Heart left ventricle (tissue), 16 donors: ENCODE measurements at regions not wholly inside any gene's neighbourhood (a gene's known extent, or its start where the extent isn't known, plus 50 kb on each side); places are given as distances from the start of the nearest gene placed in this dataset.

Experiments used
- ATAC-seq, 4 donors: fragments of 200-7000 bp; cut with Tn5 transposase; one replicate each; pipeline ENCODE4 v1.9.1; 2020 to 2022; ENCODE audit warnings: moderate library complexity in 4 of 4, mild to moderate bottlenecking in 3 of 4, moderate number of reproducible peaks in 1 of 4
- DNase-seq, 5 donors: peaks; one replicate each; pipeline ENCODE4 v3.0.0-alpha.2; 2020
- H3K27ac ChIP-seq, 12 donors: fragments of 200-600 bp; sonication (generic) in 4 of 12; one replicate each; pipeline versions ENCODE4 v1.5.0 to v1.8.0; 2016 to 2022; ENCODE audit warnings: mild to moderate bottlenecking in 2 of 12
- H3K27me3 ChIP-seq, 9 donors: fragments of 200-600 bp; sonication (generic) in 2 of 9; one replicate each; pipeline versions ENCODE4 v1.5.1 to v1.8.0; 2016 to 2022; ENCODE audit warnings: mild to moderate bottlenecking in 3 of 9
- H3K36me3 ChIP-seq, 9 donors: fragments of 200-600 bp; sonication (generic) in 2 of 9; one replicate each; pipeline versions ENCODE4 v1.5.0 to v1.8.0; 2018 to 2022; ENCODE audit warnings: mild to moderate bottlenecking in 2 of 9
- H3K4me1 ChIP-seq, 12 donors: fragments of 200-600 bp; sonication (generic) in 4 of 12; one replicate each; pipeline versions ENCODE4 v1.5.0 to v1.8.0; 2016 to 2022; ENCODE audit warnings: mild to moderate bottlenecking in 3 of 12
- H3K4me3 ChIP-seq, 12 donors: fragments of 200-600 bp; sonication (generic) in 4 of 12; one replicate each; pipeline versions ENCODE4 v1.5.0 to v1.8.0; 2017 to 2022; ENCODE audit warnings: mild to moderate bottlenecking in 9 of 12, moderate library complexity in 4 of 12
- H3K9me3 ChIP-seq, 12 donors: fragments of 200-600 bp; sonication (generic) in 4 of 12; one replicate each; pipeline versions ENCODE4 v1.5.0 to v1.8.0; 2016 to 2022; ENCODE audit warnings: mild to moderate bottlenecking in 1 of 12
- CTCF ChIP-seq, 12 donors: fragments of 200-600 bp; sonication (generic) in 4 of 12; IDR thresholded peaks; one replicate each; pipeline versions ENCODE4 v1.5.0 to v1.8.0; 2018 to 2022; ENCODE audit warnings: antibody characterized with exemption in 12 of 12, mild to moderate bottlenecking in 5 of 12
- POLR2A ChIP-seq, 2 donors: fragments of 450-650 bp; IDR thresholded peaks; one replicate each; pipeline ENCODE4 v1.6.1; 2017; ENCODE audit warnings: antibody characterized with exemption in 2 of 2, mild to moderate bottlenecking in 2 of 2, moderate library complexity in 2 of 2
- WGBS, 4 donors: extraction: QIAGEN DNeasy Blood & Tissue Kit in 2 of 4; methylation state at CpG; one replicate each; pipeline versions ENCODE4 v1.1.5 to v1.1.7; 2013 to 2018; 5-methylcytosine and 5-hydroxymethylcytosine counted together
- intact Hi-C, 10 donors: fragments of 100-400 bp; cut with DNase I; formaldehyde crosslinking; loops; one replicate each; pipeline versions ENCODE4 v1.11.1 to v1.14.2; 2022
- donor health status: ischemic (EF 13 %, LVEDD 7.1; RV severe dilation, severe dysfunction).
- donor health status: healthy with polysubstance abuse.
- donor health status: DM: no; HTN: yes; CAD: no.
- donor health status: DM: no; HTN: no; CAD: no.
- donor health status: ischemic (EF 25% LVEDD 6.9; RV normal size, moderate dysfunction).
- donor health status: ischemic (EF 25% LVEDD 5.7; RV mildly dilated, moderate dysfunction).
- donor health status: healthy.
- donor health status: DM: yes; HTN: yes; CAD: no.
- donor health status: ischemic (EF 35%, LVEDD 5.7; RV mildly dilated, moderate dysfunction).
- donor health status: nonischemic (EF 11% LVEDD 7.7; RV severe dilation, severe dysfunction).
- donor health status: DM: yes; HTN: yes; CAD: no.
- donor health status: PGD.
- donor health status: ischemic (EF 29% LVEDD 5.4; RV normal size, mild dysfunction).
- donor health status: nonischemic (EF 23%, LVEDD 6.1; RV moderate dilation, normal function).

- H3K4me3 ChIP-seq: no peak overlapping the region
- ATAC-seq (peak in 2 of 4 donors; percentile 11 to 33), DNase-seq (no peak)
- H3K27me3 ChIP-seq: no peaks in the 10 kb centered on the region
- TF ChIP-seq POLR2A (IDR thresholded peaks at IDR 0.05): no peak
- TF ChIP-seq CTCF (IDR thresholded peaks at IDR 0.05): no peak
- no peak overlapping the region for H3K27ac ChIP-seq
- no peaks in the 10 kb centered on the region for H3K4me1 ChIP-seq
- intact Hi-C loops: no loop called here
- 41 to 55% (median 49%) methylated on average over 1 of the region's 1 CpG for WGBS, 4 donors
- no peaks in the 10 kb centered on the region for H3K36me3 ChIP-seq
- no peaks in the 10 kb centered on the region for H3K9me3 ChIP-seq
These were observed 290.2 kb upstream of the RGMB start for GRCh38 chr5:98483301-98483685.

GRCh38 chr5:98489021-98489420 is 284.4 kb upstream of the RGMB start:
- intact Hi-C loops: no loop called here
- H3K4me1 ChIP-seq: no peaks in the 10 kb centered on the region
- no peak for ATAC-seq

GRCh38 chr5:98490348-98490747 is 283.1 kb upstream of the RGMB start:
- DNase-seq: no peak
- 94 to 98% (median 95%) methylated on average over 10 of the region's 10 CpGs for WGBS, 4 donors
- no peaks in the 10 kb centered on the region for H3K27me3 ChIP-seq
- ATAC-seq: no peak
- no peak overlapping the region for H3K4me3 ChIP-seq
- H3K27ac ChIP-seq: no peak overlapping the region
- H3K4me1 ChIP-seq: no peaks in the 10 kb centered on the region
- no peak for TF ChIP-seq POLR2A (IDR thresholded peaks at IDR 0.05)
- TF ChIP-seq CTCF (IDR thresholded peaks at IDR 0.05): no peak
- intact Hi-C loops: loop anchor here in 1 of 10 donors (5.0 kb wide), 1 partner anchor 628 kb away; no protein-coding TSS in a partner anchor
- no peaks in the 10 kb centered on the region for H3K36me3 ChIP-seq
- peaks cover 0 to 12% (median 0%) of the 10 kb centered on the region in 12 donors for H3K9me3 ChIP-seq

More at GRCh38 chr5:98489021-98489420, 284.4 kb upstream of the RGMB start:
- no peaks in the 10 kb centered on the region for H3K36me3 ChIP-seq
- H3K4me3 ChIP-seq: no peak overlapping the region
- peaks cover 0 to 12% (median 0%) of the 10 kb centered on the region in 12 donors for H3K9me3 ChIP-seq
- no peak for TF ChIP-seq CTCF (IDR thresholded peaks at IDR 0.05)
- no peak for TF ChIP-seq POLR2A (IDR thresholded peaks at IDR 0.05)
- no peak for DNase-seq
- H3K27me3 ChIP-seq: no peaks in the 10 kb centered on the region
- H3K27ac ChIP-seq: no peak overlapping the region
- 79 to 88% (median 83%) methylated on average over 3 of the region's 3 CpGs for WGBS, 4 donors

- Histone ChIP-seq H3K9me3 (peaks cover 0 to 12% (median 0%) of the 10 kb centered on the region in 12 donors), H3K4me1 (no peaks in the 10 kb centered on the region), H3K36me3 (no peaks in the 10 kb centered on the region), H3K27ac (no peak overlapping the region), H3K27me3 (no peaks in the 10 kb centered on the region), H3K4me3 (no peak overlapping the region)
- intact Hi-C loops: loop anchor here in 1 of 10 donors (5.0 kb wide), 1 partner anchor 630 kb away; no protein-coding TSS in a partner anchor
- DNase-seq (no peak), ATAC-seq (no peak)
- TF ChIP-seq CTCF (IDR thresholded peaks at IDR 0.05): no peak
- no peak for TF ChIP-seq POLR2A (IDR thresholded peaks at IDR 0.05)
- WGBS, 4 donors: 79 to 100% (median 93%) methylated on average over 1 of the region's 1 CpG
These were observed 281.2 kb upstream of the RGMB start for GRCh38 chr5:98492258-98492657.
